ENCODE measurements at regions not wholly inside any gene's neighbourhood (a gene's known extent, or its start where the extent isn't known, plus 50 kb on each side); places are given as distances from the start of the nearest gene placed in this dataset.

- no peak for TF ChIP-seq CTCF (IDR thresholded peaks at IDR 0.05; ENCODE audit: borderline replicate concordance, extremely low read depth, low read length, poor library complexity, severe bottlenecking)
- TF ChIP-seq EZH2 (IDR thresholded peaks at IDR 0.05; ENCODE audit: borderline replicate concordance, low read depth, low read length, severe bottlenecking), result no peak
Measured at GRCh38 chr13:103976371-103976770, 910.2 kb upstream of the SLC10A2 start.
